ENCODE measurements at regions not wholly inside any gene's neighbourhood (a gene's known extent, or its start where the extent isn't known, plus 50 kb on each side); places are given as distances from the start of the nearest gene placed in this dataset.

DNA sequence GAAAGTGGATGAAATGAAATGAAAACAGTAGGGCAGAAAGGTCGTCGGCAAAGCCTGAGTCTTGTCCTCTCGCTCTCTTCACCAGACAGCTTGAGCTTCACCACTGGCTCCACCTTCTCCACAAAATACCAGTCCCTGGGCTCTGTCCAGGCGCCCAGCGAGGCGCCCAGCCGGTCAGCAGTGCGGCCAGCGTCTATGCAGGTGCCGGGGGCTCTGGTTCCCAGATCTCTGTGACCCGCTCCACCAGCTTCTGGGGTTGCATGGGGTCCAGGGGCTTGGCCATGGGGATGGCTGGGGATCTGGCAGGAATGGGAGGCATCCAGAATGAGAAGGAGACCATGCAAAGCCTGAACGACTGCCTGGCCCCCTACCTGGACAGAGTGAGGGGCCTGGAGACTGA lies 600.5 kb upstream of the ZP4 start:
- TF ChIP-seq EZH2 (IDR thresholded peaks at IDR 0.05; ENCODE audit: borderline replicate concordance, insufficient read depth, low read depth, low read length, poor library complexity, severe bottlenecking) = no peak
- TF ChIP-seq, protein P1, sequence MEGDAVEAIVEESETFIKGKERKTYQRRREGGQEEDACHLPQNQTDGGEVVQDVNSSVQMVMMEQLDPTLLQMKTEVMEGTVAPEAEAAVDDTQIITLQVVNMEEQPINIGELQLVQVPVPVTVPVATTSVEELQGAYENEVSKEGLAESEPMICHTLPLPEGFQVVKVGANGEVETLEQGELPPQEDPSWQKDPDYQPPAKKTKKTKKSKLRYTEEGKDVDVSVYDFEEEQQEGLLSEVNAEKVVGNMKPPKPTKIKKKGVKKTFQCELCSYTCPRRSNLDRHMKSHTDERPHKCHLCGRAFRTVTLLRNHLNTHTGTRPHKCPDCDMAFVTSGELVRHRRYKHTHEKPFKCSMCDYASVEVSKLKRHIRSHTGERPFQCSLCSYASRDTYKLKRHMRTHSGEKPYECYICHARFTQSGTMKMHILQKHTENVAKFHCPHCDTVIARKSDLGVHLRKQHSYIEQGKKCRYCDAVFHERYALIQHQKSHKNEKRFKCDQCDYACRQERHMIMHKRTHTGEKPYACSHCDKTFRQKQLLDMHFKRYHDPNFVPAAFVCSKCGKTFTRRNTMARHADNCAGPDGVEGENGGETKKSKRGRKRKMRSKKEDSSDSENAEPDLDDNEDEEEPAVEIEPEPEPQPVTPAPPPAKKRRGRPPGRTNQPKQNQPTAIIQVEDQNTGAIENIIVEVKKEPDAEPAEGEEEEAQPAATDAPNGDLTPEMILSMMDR (IDR thresholded peaks at IDR 0.05) = no peak

Measured in B cell (primary cell).